ENCODE measurements at regions not wholly inside any gene's neighbourhood (a gene's known extent, or its start where the extent isn't known, plus 50 kb on each side); places are given as distances from the start of the nearest gene placed in this dataset.
"Not testable (repeated sequence)": the region's sequence is repeated elsewhere in the genome, so short reads cannot be mapped to it uniquely, and the experiment has no call there.

GRCh38 chr2:89927018-89927417 lies 1235.5 kb downstream of the RPIA start:
- FAIRE-seq; H3K27ac ChIP-seq (ENCODE audit: low read depth, low read length); H3K27me3 ChIP-seq (ENCODE audit: insufficient read depth, low read length); H2AFZ ChIP-seq (ENCODE audit: low read depth, low read length); H3K4me2 ChIP-seq (ENCODE audit: low read length); H3K36me3 Mint-ChIP-seq (ENCODE audit: low read depth, unreplicated experiment); H3K27ac Mint-ChIP-seq (ENCODE audit: unreplicated experiment); H3K4me1 Mint-ChIP-seq (ENCODE audit: low read depth, unreplicated experiment); DNase-seq (ENCODE audit: low read depth); H3K36me3 ChIP-seq (ENCODE audit: insufficient read depth, low read length); H3K9me3 ChIP-seq (ENCODE audit: insufficient read depth, low read depth, low read length); H3K27me3 Mint-ChIP-seq (ENCODE audit: low read depth, unreplicated experiment); H4K20me1 ChIP-seq (ENCODE audit: insufficient read depth, low read length); H3K79me2 ChIP-seq (ENCODE audit: insufficient read depth, low read length); H3K4me3 Mint-ChIP-seq (ENCODE audit: unreplicated experiment); H3K9ac ChIP-seq (ENCODE audit: low read length); H3K4me1 ChIP-seq (ENCODE audit: insufficient read depth, low read length); H3K9me3 Mint-ChIP-seq (ENCODE audit: unreplicated experiment); H3K4me3 ChIP-seq (ENCODE audit: insufficient read depth, low read depth, low read length): not testable (repeated sequence)

GRCh38 chr2:89935436-89935835 lies 1244.0 kb downstream of the RPIA start:
- not testable (repeated sequence) for H3K27me3 Mint-ChIP-seq (ENCODE audit: low read depth, unreplicated experiment); FAIRE-seq; H3K4me3 Mint-ChIP-seq (ENCODE audit: unreplicated experiment)

GRCh38 chr2:89936011-89936410 lies 1244.5 kb downstream of the RPIA start:
- H3K4me1 ChIP-seq (ENCODE audit: insufficient read depth, low read length); H2AFZ ChIP-seq (ENCODE audit: low read depth, low read length); H4K20me1 ChIP-seq (ENCODE audit: insufficient read depth, low read length); DNase-seq (ENCODE audit: low read depth); H3K36me3 Mint-ChIP-seq (ENCODE audit: low read depth, unreplicated experiment); H3K27me3 Mint-ChIP-seq (ENCODE audit: low read depth, unreplicated experiment); H3K27ac Mint-ChIP-seq (ENCODE audit: unreplicated experiment); H3K4me1 Mint-ChIP-seq (ENCODE audit: low read depth, unreplicated experiment); H3K9me3 Mint-ChIP-seq (ENCODE audit: unreplicated experiment); H3K9me3 ChIP-seq (ENCODE audit: insufficient read depth, low read depth, low read length); H3K9ac ChIP-seq (ENCODE audit: low read length); H3K36me3 ChIP-seq (ENCODE audit: insufficient read depth, low read length); H3K27ac ChIP-seq (ENCODE audit: low read depth, low read length); FAIRE-seq; H3K27me3 ChIP-seq (ENCODE audit: insufficient read depth, low read length); H3K4me2 ChIP-seq (ENCODE audit: low read length); H3K79me2 ChIP-seq (ENCODE audit: insufficient read depth, low read length); H3K4me3 ChIP-seq (ENCODE audit: insufficient read depth, low read depth, low read length); H3K4me3 Mint-ChIP-seq (ENCODE audit: unreplicated experiment): not testable (repeated sequence)

More at GRCh38 chr2:89935436-89935835, 1244.0 kb downstream of the RPIA start:
- not testable (repeated sequence) for H3K27me3 ChIP-seq (ENCODE audit: insufficient read depth, low read length); H2AFZ ChIP-seq (ENCODE audit: low read depth, low read length); H3K4me1 Mint-ChIP-seq (ENCODE audit: low read depth, unreplicated experiment); H3K4me1 ChIP-seq (ENCODE audit: insufficient read depth, low read length); H3K9me3 Mint-ChIP-seq (ENCODE audit: unreplicated experiment); H3K9ac ChIP-seq (ENCODE audit: low read length); H3K4me2 ChIP-seq (ENCODE audit: low read length); H3K36me3 ChIP-seq (ENCODE audit: insufficient read depth, low read length); H4K20me1 ChIP-seq (ENCODE audit: insufficient read depth, low read length); H3K79me2 ChIP-seq (ENCODE audit: insufficient read depth, low read length); H3K4me3 ChIP-seq (ENCODE audit: insufficient read depth, low read depth, low read length); H3K9me3 ChIP-seq (ENCODE audit: insufficient read depth, low read depth, low read length); H3K27ac Mint-ChIP-seq (ENCODE audit: unreplicated experiment); H3K27ac ChIP-seq (ENCODE audit: low read depth, low read length); H3K36me3 Mint-ChIP-seq (ENCODE audit: low read depth, unreplicated experiment)
- DNase-seq (ENCODE audit: low read depth): peak; percentile 1

- H3K4me2 ChIP-seq (ENCODE audit: low read length); H3K27ac Mint-ChIP-seq (ENCODE audit: unreplicated experiment); FAIRE-seq; H3K27me3 ChIP-seq (ENCODE audit: insufficient read depth, low read length); H3K4me3 ChIP-seq (ENCODE audit: insufficient read depth, low read depth, low read length); H3K9me3 Mint-ChIP-seq (ENCODE audit: unreplicated experiment); H4K20me1 ChIP-seq (ENCODE audit: insufficient read depth, low read length); H3K9ac ChIP-seq (ENCODE audit: low read length); H3K4me3 Mint-ChIP-seq (ENCODE audit: unreplicated experiment); H3K79me2 ChIP-seq (ENCODE audit: insufficient read depth, low read length); H2AFZ ChIP-seq (ENCODE audit: low read depth, low read length); DNase-seq (ENCODE audit: low read depth); H3K4me1 ChIP-seq (ENCODE audit: insufficient read depth, low read length); H3K4me1 Mint-ChIP-seq (ENCODE audit: low read depth, unreplicated experiment); H3K36me3 Mint-ChIP-seq (ENCODE audit: low read depth, unreplicated experiment); H3K36me3 ChIP-seq (ENCODE audit: insufficient read depth, low read length); H3K9me3 ChIP-seq (ENCODE audit: insufficient read depth, low read depth, low read length); H3K27ac ChIP-seq (ENCODE audit: low read depth, low read length); H3K27me3 Mint-ChIP-seq (ENCODE audit: low read depth, unreplicated experiment): not testable (repeated sequence)
Observed at GRCh38 chr2:89936559-89936958, 1245.1 kb downstream of the RPIA start.

GRCh38 chr2:89938756-89939155 lies 1247.3 kb downstream of the RPIA start:
- not testable (repeated sequence) for H3K27me3 Mint-ChIP-seq (ENCODE audit: low read depth, unreplicated experiment); H3K27ac ChIP-seq (ENCODE audit: low read depth, low read length); H3K36me3 Mint-ChIP-seq (ENCODE audit: low read depth, unreplicated experiment); H3K9ac ChIP-seq (ENCODE audit: low read length); H3K27ac Mint-ChIP-seq (ENCODE audit: unreplicated experiment); H3K4me1 Mint-ChIP-seq (ENCODE audit: low read depth, unreplicated experiment); H2AFZ ChIP-seq (ENCODE audit: low read depth, low read length); DNase-seq (ENCODE audit: low read depth); H3K4me2 ChIP-seq (ENCODE audit: low read length); H4K20me1 ChIP-seq (ENCODE audit: insufficient read depth, low read length); H3K9me3 ChIP-seq (ENCODE audit: insufficient read depth, low read depth, low read length); H3K4me3 ChIP-seq (ENCODE audit: insufficient read depth, low read depth, low read length); H3K9me3 Mint-ChIP-seq (ENCODE audit: unreplicated experiment); H3K36me3 ChIP-seq (ENCODE audit: insufficient read depth, low read length); H3K79me2 ChIP-seq (ENCODE audit: insufficient read depth, low read length); H3K27me3 ChIP-seq (ENCODE audit: insufficient read depth, low read length); H3K4me3 Mint-ChIP-seq (ENCODE audit: unreplicated experiment); H3K4me1 ChIP-seq (ENCODE audit: insufficient read depth, low read length); FAIRE-seq

- H3K4me3 ChIP-seq (ENCODE audit: insufficient read depth, low read depth, low read length); H3K79me2 ChIP-seq (ENCODE audit: insufficient read depth, low read length); H3K4me2 ChIP-seq (ENCODE audit: low read length); H3K36me3 ChIP-seq (ENCODE audit: insufficient read depth, low read length); H3K27ac Mint-ChIP-seq (ENCODE audit: unreplicated experiment); H3K27me3 Mint-ChIP-seq (ENCODE audit: low read depth, unreplicated experiment); H2AFZ ChIP-seq (ENCODE audit: low read depth, low read length); H3K9me3 Mint-ChIP-seq (ENCODE audit: unreplicated experiment); FAIRE-seq; DNase-seq (ENCODE audit: low read depth); H3K4me3 Mint-ChIP-seq (ENCODE audit: unreplicated experiment); H3K4me1 ChIP-seq (ENCODE audit: insufficient read depth, low read length); H3K36me3 Mint-ChIP-seq (ENCODE audit: low read depth, unreplicated experiment); H3K27ac ChIP-seq (ENCODE audit: low read depth, low read length); H3K4me1 Mint-ChIP-seq (ENCODE audit: low read depth, unreplicated experiment); H4K20me1 ChIP-seq (ENCODE audit: insufficient read depth, low read length); H3K9me3 ChIP-seq (ENCODE audit: insufficient read depth, low read depth, low read length); H3K9ac ChIP-seq (ENCODE audit: low read length); H3K27me3 ChIP-seq (ENCODE audit: insufficient read depth, low read length): not testable (repeated sequence)
Observed at GRCh38 chr2:89944267-89944666, 1252.8 kb downstream of the RPIA start.
